ENCODE measurements at regions not wholly inside any gene's neighbourhood (a gene's known extent, or its start where the extent isn't known, plus 50 kb on each side); places are given as distances from the start of the nearest gene placed in this dataset.

GRCh38 chr6:119791736-119792135 is 442.2 kb upstream of the MAN1A1 start:
- Histone ChIP-seq H3K9ac (ENCODE audit: low read length in 3 of 3) (no peak overlapping the region), H3K4me1 (ENCODE audit: control insufficient read depth in 2 of 3, insufficient read depth in 2 of 3, low read depth in 1 of 3, low read length in 3 of 3) (no peaks in the 10 kb centered on the region), H3K27me3 (ENCODE audit: control insufficient read depth, insufficient read depth, low read length) (no peaks in the 10 kb centered on the region), H3K27ac (ENCODE audit: low read depth in 2 of 2, low read length in 2 of 2) (no peak overlapping the region), H3K36me3 (ENCODE audit: control insufficient read depth in 2 of 3, insufficient read depth in 3 of 3, low read length in 3 of 3) (no peaks in the 10 kb centered on the region), H3K4me3 (ENCODE audit: low read length in 3 of 3) (no peak overlapping the region), H3K9me3 (ENCODE audit: control insufficient read depth in 2 of 3, insufficient read depth in 1 of 3, low read length in 3 of 3) (no peaks in the 10 kb centered on the region)
- intact Hi-C loops (cut with DNase I), result no loop called here
- no peak for FAIRE-seq
- no peak for DNase-seq
- no peak for TF ChIP-seq CTCF (IDR thresholded peaks at IDR 0.05; ENCODE audit: borderline replicate concordance, extremely low read depth, insufficient read depth)

- FAIRE-seq (no peak), DNase-seq (no peak)
- H3K27me3 ChIP-seq (ENCODE audit: control insufficient read depth, insufficient read depth, low read length), result no peaks in the 10 kb centered on the region
- no peaks in the 10 kb centered on the region for H3K36me3 ChIP-seq (ENCODE audit: control insufficient read depth in 2 of 3, insufficient read depth in 3 of 3, low read length in 3 of 3)
- H3K4me3 ChIP-seq (ENCODE audit: low read length in 3 of 3), result no peak overlapping the region
- H3K9ac ChIP-seq (ENCODE audit: low read length in 3 of 3), result no peak overlapping the region
- intact Hi-C loops (cut with DNase I), result no loop called here
- no peaks in the 10 kb centered on the region for H3K4me1 ChIP-seq (ENCODE audit: control insufficient read depth in 2 of 3, insufficient read depth in 2 of 3, low read depth in 1 of 3, low read length in 3 of 3)
- no peak for TF ChIP-seq CTCF (IDR thresholded peaks at IDR 0.05; ENCODE audit: borderline replicate concordance, extremely low read depth, insufficient read depth)
- H3K9me3 ChIP-seq (ENCODE audit: control insufficient read depth in 2 of 3, insufficient read depth in 1 of 3, low read length in 3 of 3), result no peaks in the 10 kb centered on the region
- H3K27ac ChIP-seq (ENCODE audit: low read depth in 2 of 2, low read length in 2 of 2), result no peak overlapping the region
These were observed 431.8 kb upstream of the MAN1A1 start for GRCh38 chr6:119781365-119781764.

- no peak for TF ChIP-seq CTCF (IDR thresholded peaks at IDR 0.05; ENCODE audit: borderline replicate concordance, extremely low read depth, insufficient read depth)
- Histone ChIP-seq H3K9ac (ENCODE audit: low read length in 3 of 3) (no peak overlapping the region), H3K9me3 (ENCODE audit: control insufficient read depth in 2 of 3, insufficient read depth in 1 of 3, low read length in 3 of 3) (no peaks in the 10 kb centered on the region), H3K4me3 (ENCODE audit: low read length in 3 of 3) (no peak overlapping the region), H3K27me3 (ENCODE audit: control insufficient read depth, insufficient read depth, low read length) (no peaks in the 10 kb centered on the region), H3K4me1 (ENCODE audit: control insufficient read depth in 2 of 3, insufficient read depth in 2 of 3, low read depth in 1 of 3, low read length in 3 of 3) (no peaks in the 10 kb centered on the region), H3K36me3 (ENCODE audit: control insufficient read depth in 2 of 3, insufficient read depth in 3 of 3, low read length in 3 of 3) (no peaks in the 10 kb centered on the region), H3K27ac (ENCODE audit: low read depth in 2 of 2, low read length in 2 of 2) (no peak overlapping the region)
- intact Hi-C loops (cut with DNase I), result no loop called here
- FAIRE-seq (no peak), DNase-seq (no peak)
These were observed 418.6 kb upstream of the MAN1A1 start for GRCh38 chr6:119768201-119768600.

- Histone ChIP-seq H3K4me1 (ENCODE audit: control insufficient read depth in 2 of 3, insufficient read depth in 2 of 3, low read depth in 1 of 3, low read length in 3 of 3) (no peaks in the 10 kb centered on the region), H3K9me3 (ENCODE audit: control insufficient read depth in 2 of 3, insufficient read depth in 1 of 3, low read length in 3 of 3) (no peaks in the 10 kb centered on the region), H3K27me3 (ENCODE audit: control insufficient read depth, insufficient read depth, low read length) (no peaks in the 10 kb centered on the region), H3K9ac (ENCODE audit: low read length in 3 of 3) (no peak overlapping the region), H3K27ac (ENCODE audit: low read depth in 2 of 2, low read length in 2 of 2) (no peak overlapping the region), H3K4me3 (ENCODE audit: low read length in 3 of 3) (no peak overlapping the region), H3K36me3 (ENCODE audit: control insufficient read depth in 2 of 3, insufficient read depth in 3 of 3, low read length in 3 of 3) (no peaks in the 10 kb centered on the region)
- DNase-seq (no peak), FAIRE-seq (no peak)
- TF ChIP-seq CTCF (IDR thresholded peaks at IDR 0.05; ENCODE audit: borderline replicate concordance, extremely low read depth, insufficient read depth), result no peak
- intact Hi-C loops (cut with DNase I), result no loop called here
These were observed 415.5 kb upstream of the MAN1A1 start for GRCh38 chr6:119764927-119765681.

Data from kidney (tissue), 13 donors.